ENCODE measurements at regions not wholly inside any gene's neighbourhood (a gene's known extent, or its start where the extent isn't known, plus 50 kb on each side); places are given as distances from the start of the nearest gene placed in this dataset.
A peak's percentile ranks its signal among the peaks of the same experiment; 100 is the strongest.

- Mint-ChIP-seq H3K36me3 (no peaks in the 10 kb centered on the region), H3K27ac (no peak overlapping the region), H3K4me1 (peaks cover 44% of the 10 kb centered on the region), H3K27me3 (ENCODE audit: insufficient read depth, low read depth) (no peaks in the 10 kb centered on the region), H3K4me3 (no peak overlapping the region), H3K9me3 (no peaks in the 10 kb centered on the region)
- Histone ChIP-seq H3K4me3 (no peak overlapping the region), H3K9ac (no peak overlapping the region), H3K79me2 (ENCODE audit: low read depth) (no peaks in the 10 kb centered on the region), H2AFZ (replicated peaks) (no peak overlapping the region), H4K20me1 (ENCODE audit: low read depth) (no peaks in the 10 kb centered on the region), H3K4me1 (no peaks in the 10 kb centered on the region), H3K27me3 (no peaks in the 10 kb centered on the region), H3K4me2 (no peak overlapping the region), H3F3A (ENCODE audit: low read depth) (no peaks in the 10 kb centered on the region), H3K27ac (no peak overlapping the region), H3K36me3 (no peaks in the 10 kb centered on the region), H3K9me3 (ENCODE audit: low read depth) (no peaks in the 10 kb centered on the region)
- peak; percentile 33 for DNase-seq (ENCODE audit: low spot score)
- no peak for TF ChIP-seq EZH2 (IDR thresholded peaks at IDR 0.05)
- TF ChIP-seq CTCF (IDR thresholded peaks at IDR 0.05) = no peak
- TF ChIP-seq EZH2phosphoT487 (IDR thresholded peaks at IDR 0.05) = no peak
These were observed 212.6 kb upstream of the PCSK2 start for GRCh38 chr20:17014217-17014616.

- TF ChIP-seq EZH2phosphoT487 (IDR thresholded peaks at IDR 0.05) (no peak), EZH2 (IDR thresholded peaks at IDR 0.05) (no peak), CTCF (IDR thresholded peaks at IDR 0.05) (no peak)
- H3K4me3 ChIP-seq = no peak overlapping the region
- H3K4me3 Mint-ChIP-seq = no peak overlapping the region
These were observed 212.0 kb upstream of the PCSK2 start for GRCh38 chr20:17014756-17015366.

GRCh38 chr20:17017232-17017631 lies 209.6 kb upstream of the PCSK2 start:
- Histone ChIP-seq H3K27me3 (no peaks in the 10 kb centered on the region), H3K4me2 (no peak overlapping the region), H3K27ac (no peak overlapping the region), H3K9me3 (ENCODE audit: low read depth) (no peaks in the 10 kb centered on the region), H3F3A (ENCODE audit: low read depth) (peaks cover 5% of the 10 kb centered on the region), H3K4me1 (peaks cover 7% of the 10 kb centered on the region), H3K36me3 (no peaks in the 10 kb centered on the region), H2AFZ (replicated peaks) (no peak overlapping the region), H3K4me3 (no peak overlapping the region), H4K20me1 (ENCODE audit: low read depth) (no peaks in the 10 kb centered on the region), H3K9ac (no peak overlapping the region), H3K79me2 (ENCODE audit: low read depth) (no peaks in the 10 kb centered on the region)
- Mint-ChIP-seq H3K36me3 (no peaks in the 10 kb centered on the region), H3K4me3 (no peak overlapping the region), H3K27ac (no peak overlapping the region), H3K4me1 (peaks cover 37% of the 10 kb centered on the region), H3K9me3 (no peaks in the 10 kb centered on the region), H3K27me3 (ENCODE audit: insufficient read depth, low read depth) (no peaks in the 10 kb centered on the region)
- DNase-seq (ENCODE audit: low spot score) = no peak
- TF ChIP-seq EZH2phosphoT487 (IDR thresholded peaks at IDR 0.05) (no peak), CTCF (IDR thresholded peaks at IDR 0.05) (no peak), EZH2 (IDR thresholded peaks at IDR 0.05) (no peak)

More at GRCh38 chr20:17014756-17015366, 212.0 kb upstream of the PCSK2 start:
- Histone ChIP-seq H3K36me3 (no peaks in the 10 kb centered on the region), H3K4me1 (no peaks in the 10 kb centered on the region), H3K9ac (no peak overlapping the region), H4K20me1 (ENCODE audit: low read depth) (no peaks in the 10 kb centered on the region), H3K27me3 (no peaks in the 10 kb centered on the region), H3K9me3 (ENCODE audit: low read depth) (no peaks in the 10 kb centered on the region), H2AFZ (replicated peaks) (no peak overlapping the region), H3K4me2 (no peak overlapping the region), H3K27ac (no peak overlapping the region), H3F3A (ENCODE audit: low read depth) (no peaks in the 10 kb centered on the region), H3K79me2 (ENCODE audit: low read depth) (no peaks in the 10 kb centered on the region)
- no peak overlapping the region for H3K27ac Mint-ChIP-seq
- H3K9me3 Mint-ChIP-seq = no peaks in the 10 kb centered on the region
- H3K36me3 Mint-ChIP-seq = no peaks in the 10 kb centered on the region
- no peaks in the 10 kb centered on the region for H3K27me3 Mint-ChIP-seq (ENCODE audit: insufficient read depth, low read depth)
- peaks cover 40% of the 10 kb centered on the region for H3K4me1 Mint-ChIP-seq
- no peak for DNase-seq (ENCODE audit: low spot score)
